ENCODE measurements at regions not wholly inside any gene's neighbourhood (a gene's known extent, or its start where the extent isn't known, plus 50 kb on each side); places are given as distances from the start of the nearest gene placed in this dataset.

- CTCF ChIA-PET: interaction anchor here (2.1 kb wide), 1 partner anchor 28 kb away, joined by 6 read pairs; no protein-coding TSS in a partner anchor
- 73% methylated on average over 4 of the region's 4 CpGs for WGBS (ENCODE audit: low lambda C conversion rate)
These were observed 58.0 kb upstream of the CTPS1 start for GRCh38 chr1:40921522-40921921.

DNA sequence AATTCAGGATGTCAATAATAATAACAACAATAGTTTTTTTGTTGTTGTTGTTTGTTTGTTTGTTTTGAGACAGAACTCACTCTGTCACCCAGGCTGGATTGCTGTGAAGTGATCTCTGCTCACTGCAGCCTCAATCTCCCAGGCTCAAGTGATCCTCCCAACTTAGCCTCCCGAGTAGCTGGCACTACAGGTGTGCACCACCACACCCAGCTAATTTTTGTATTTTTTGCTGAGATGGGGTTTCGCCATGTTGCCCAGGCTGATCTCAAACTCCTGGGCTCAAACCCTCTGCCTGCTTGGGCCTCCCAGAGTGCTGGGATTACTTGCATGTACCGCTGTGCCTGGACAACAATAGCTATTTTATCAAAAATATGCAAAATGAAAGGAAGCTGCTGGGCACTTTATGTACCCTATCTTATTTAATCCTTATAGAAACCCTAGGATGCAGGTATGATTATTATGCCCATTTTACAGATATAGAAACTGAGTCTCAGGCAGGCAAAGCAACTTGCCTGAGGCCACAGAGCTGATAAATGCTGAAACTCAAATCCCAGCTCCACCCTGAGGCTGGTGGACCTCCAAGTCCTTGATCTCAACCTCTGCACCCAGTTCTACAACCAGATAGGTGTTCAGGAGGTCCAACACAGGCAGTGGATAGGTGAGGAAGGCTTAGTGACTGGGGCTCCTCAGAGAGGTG lies 57.4 kb upstream of the CTPS1 start:
- no peak for DNase-seq
- H3K27ac ChIP-seq (ENCODE audit: low read depth in 2 of 2, low read length in 1 of 2): no peak overlapping the region
- H3K9me3 ChIP-seq: no peaks in the 10 kb centered on the region
- H3K9ac ChIP-seq: no peak overlapping the region
- no peaks in the 10 kb centered on the region for H3K79me2 ChIP-seq (ENCODE audit: insufficient read depth)
- POLR2A ChIA-PET: no interaction called here
- no peaks in the 10 kb centered on the region for H3F3A ChIP-seq (replicated peaks; ENCODE audit: insufficient read depth)
- CTCF ChIA-PET: interaction anchor here (0.7 to 2.1 kb wide), 2 partner anchors 27 to 31 kb away, joined by 3 to 6 read pairs; no protein-coding TSS in a partner anchor
- H3K36me3 ChIP-seq (replicated peaks in 1 of 2; ENCODE audit: control insufficient read depth in 1 of 2, insufficient read depth in 2 of 2, low read length in 1 of 2): no peaks in the 10 kb centered on the region
- H2AFZ ChIP-seq (ENCODE audit: low read depth): no peak overlapping the region
- no peaks in the 10 kb centered on the region for H3K27me3 ChIP-seq (ENCODE audit: insufficient read depth)
- H3K4me1 ChIP-seq (ENCODE audit: control insufficient read depth in 1 of 2, insufficient read depth in 2 of 2, low read depth in 1 of 2, low read length in 1 of 2): peaks cover 0 to 3% of the 10 kb centered on the region in 2 experiments; a peak in 1 of 4 replicates
- no peak overlapping the region for H3K4me3 ChIP-seq (ENCODE audit: low read depth in 2 of 2, low read length in 1 of 2)
- WGBS (ENCODE audit: low lambda C conversion rate): 89% methylated on average over 3 of the region's 3 CpGs
- H3K4me2 ChIP-seq: no peak overlapping the region
- H4K20me1 ChIP-seq (ENCODE audit: insufficient read depth): no peaks in the 10 kb centered on the region
- no peaks in the 10 kb centered on the region for H3K9me2 ChIP-seq
- TF ChIP-seq, protein P1, sequence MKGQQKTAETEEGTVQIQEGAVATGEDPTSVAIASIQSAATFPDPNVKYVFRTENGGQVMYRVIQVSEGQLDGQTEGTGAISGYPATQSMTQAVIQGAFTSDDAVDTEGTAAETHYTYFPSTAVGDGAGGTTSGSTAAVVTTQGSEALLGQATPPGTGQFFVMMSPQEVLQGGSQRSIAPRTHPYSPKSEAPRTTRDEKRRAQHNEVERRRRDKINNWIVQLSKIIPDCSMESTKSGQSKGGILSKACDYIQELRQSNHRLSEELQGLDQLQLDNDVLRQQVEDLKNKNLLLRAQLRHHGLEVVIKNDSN (IDR thresholded peaks at IDR 0.05; ENCODE audit: borderline replicate concordance, low read depth): no peak
- TF ChIP-seq USF2 (IDR thresholded peaks at IDR 0.05; ENCODE audit: borderline replicate concordance, low read depth, low read length) (no peak), ELF1 (IDR thresholded peaks at IDR 0.05) (no peak), SMC3 (IDR thresholded peaks at IDR 0.05; ENCODE audit: low read depth, low read length) (no peak), FOXM1 (IDR thresholded peaks at IDR 0.05; ENCODE audit: low read depth) (no peak), ZBTB33 (IDR thresholded peaks at IDR 0.05; ENCODE audit: borderline replicate concordance, low read depth) (no peak), RXRA (IDR thresholded peaks at IDR 0.05; ENCODE audit: borderline replicate concordance, low read depth) (no peak), PBX3 (IDR thresholded peaks at IDR 0.05) (no peak), EZH2phosphoT487 (IDR thresholded peaks at IDR 0.05; ENCODE audit: borderline replicate concordance, low read depth) (no peak)

More at GRCh38 chr1:40921522-40921921, 58.0 kb upstream of the CTPS1 start:
- no peak overlapping the region for H3K4me2 ChIP-seq
- no peak overlapping the region for H3K4me3 ChIP-seq (ENCODE audit: low read depth in 2 of 2, low read length in 1 of 2)
- no peaks in the 10 kb centered on the region for H3K36me3 ChIP-seq (replicated peaks in 1 of 2; ENCODE audit: control insufficient read depth in 1 of 2, insufficient read depth in 2 of 2, low read length in 1 of 2)
- no peaks in the 10 kb centered on the region for H3K9me2 ChIP-seq
- TF ChIP-seq JUND (IDR thresholded peaks at IDR 0.05): no peak
- no peak for TF ChIP-seq RXRA (IDR thresholded peaks at IDR 0.05; ENCODE audit: borderline replicate concordance, low read depth)
- no peak for TF ChIP-seq CHD2 (IDR thresholded peaks at IDR 0.05; ENCODE audit: low read length, partially characterized antibody)
- TF ChIP-seq, protein P2, sequence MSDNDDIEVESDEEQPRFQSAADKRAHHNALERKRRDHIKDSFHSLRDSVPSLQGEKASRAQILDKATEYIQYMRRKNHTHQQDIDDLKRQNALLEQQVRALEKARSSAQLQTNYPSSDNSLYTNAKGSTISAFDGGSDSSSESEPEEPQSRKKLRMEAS (IDR thresholded peaks at IDR 0.05; ENCODE audit: low read depth): no peak
- TF ChIP-seq ELF1 (IDR thresholded peaks at IDR 0.05): no peak
- TF ChIP-seq MXI1 (IDR thresholded peaks at IDR 0.05; ENCODE audit: low read depth, low read length): no peak
- TF ChIP-seq SMC3 (IDR thresholded peaks at IDR 0.05; ENCODE audit: low read depth, low read length): no peak
- no peak for TF ChIP-seq FOSL2 (IDR thresholded peaks at IDR 0.05; ENCODE audit: borderline replicate concordance, low read depth)
- no peak for TF ChIP-seq RAD21 (IDR thresholded peaks at IDR 0.05; ENCODE audit: low read length)
- TF ChIP-seq ZBTB33 (IDR thresholded peaks at IDR 0.05; ENCODE audit: borderline replicate concordance, low read depth): no peak
- no peaks in the 10 kb centered on the region for H4K20me1 ChIP-seq (ENCODE audit: insufficient read depth)
- no peaks in the 10 kb centered on the region for H3F3A ChIP-seq (replicated peaks; ENCODE audit: insufficient read depth)
- H3K79me2 ChIP-seq (ENCODE audit: insufficient read depth): no peaks in the 10 kb centered on the region
- no peaks in the 10 kb centered on the region for H3K9me3 ChIP-seq
- POLR2A ChIA-PET: no interaction called here
- H3K27me3 ChIP-seq (ENCODE audit: insufficient read depth): no peaks in the 10 kb centered on the region
- no peak overlapping the region for H3K27ac ChIP-seq (ENCODE audit: low read depth in 2 of 2, low read length in 1 of 2)
- H3K9ac ChIP-seq: no peak overlapping the region
- DNase-seq: no peak
- peaks cover 0 to 3% of the 10 kb centered on the region in 2 experiments; a peak in 1 of 4 replicates for H3K4me1 ChIP-seq (ENCODE audit: control insufficient read depth in 1 of 2, insufficient read depth in 2 of 2, low read depth in 1 of 2, low read length in 1 of 2)
- no peak overlapping the region for H2AFZ ChIP-seq (ENCODE audit: low read depth)

Measured in SK-N-SH (cell line).